ENCODE measurements at regions not wholly inside any gene's neighbourhood (a gene's known extent, or its start where the extent isn't known, plus 50 kb on each side); places are given as distances from the start of the nearest gene placed in this dataset.

DNA sequence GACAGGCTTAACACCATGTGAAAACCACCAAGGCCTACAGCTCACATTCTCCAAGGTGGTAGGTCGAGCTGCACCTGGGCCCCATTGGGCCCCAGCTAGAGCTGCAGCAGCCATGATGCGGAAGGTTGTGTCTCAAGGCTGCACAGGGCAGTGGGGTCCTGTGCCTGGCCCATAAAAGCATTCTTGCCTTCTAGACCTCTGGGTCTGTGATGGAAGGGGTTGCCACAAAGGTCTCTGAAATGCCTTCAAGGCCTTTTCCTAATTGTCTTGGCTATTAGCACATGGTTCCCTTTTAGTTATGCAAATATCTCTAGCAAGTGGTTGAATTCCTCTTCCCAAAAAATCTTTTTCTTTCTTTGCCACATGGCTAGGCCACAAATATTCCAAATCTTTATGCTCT is 52.5 kb upstream of the C11orf58 start:
- DNase-seq (ENCODE audit: low read depth) = no peak

DNA sequence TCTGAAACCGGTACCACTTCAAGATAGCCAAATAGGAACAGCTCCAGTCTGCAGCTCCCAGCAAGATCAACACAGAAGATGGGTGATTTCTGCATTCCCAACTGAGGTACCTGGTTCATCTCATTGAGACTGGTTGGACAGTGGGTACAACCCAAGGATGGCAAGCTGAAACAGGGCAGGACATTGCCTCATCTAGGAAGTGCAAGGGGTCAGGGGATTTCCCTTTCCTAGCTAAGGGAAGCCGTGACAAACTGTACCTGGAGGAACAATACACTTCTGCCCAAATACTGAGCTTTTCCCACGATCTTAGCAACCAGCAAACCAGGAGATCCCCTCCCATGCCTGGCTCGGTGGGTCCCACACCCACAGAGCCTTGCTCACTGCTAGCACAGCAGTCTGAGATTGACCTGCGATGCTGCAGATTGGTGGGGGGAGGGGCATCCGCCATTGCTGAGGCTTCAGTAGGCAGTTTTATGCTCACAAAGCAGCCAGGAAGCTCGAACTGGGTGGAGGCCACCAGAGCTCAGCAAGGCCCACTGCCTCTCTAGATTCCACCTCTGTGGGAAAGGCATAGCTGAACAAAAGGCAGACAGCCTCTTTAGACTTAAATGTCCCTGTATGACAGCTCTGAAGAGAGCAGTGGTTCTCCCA is 59.9 kb upstream of the C11orf58 start:
- DNase-seq (ENCODE audit: low read depth) = no peak

GRCh38 chr11:16669799-16670415 is 68.5 kb upstream of the C11orf58 start:
- no peak for DNase-seq (ENCODE audit: low read depth)

- no peak for DNase-seq (ENCODE audit: low read depth)
These were observed 105.9 kb upstream of the C11orf58 start for GRCh38 chr11:16632295-16633200.

GRCh38 chr11:16630651-16631050 is 107.8 kb upstream of the C11orf58 start:
- DNase-seq (ENCODE audit: low read depth) = no peak

DNA sequence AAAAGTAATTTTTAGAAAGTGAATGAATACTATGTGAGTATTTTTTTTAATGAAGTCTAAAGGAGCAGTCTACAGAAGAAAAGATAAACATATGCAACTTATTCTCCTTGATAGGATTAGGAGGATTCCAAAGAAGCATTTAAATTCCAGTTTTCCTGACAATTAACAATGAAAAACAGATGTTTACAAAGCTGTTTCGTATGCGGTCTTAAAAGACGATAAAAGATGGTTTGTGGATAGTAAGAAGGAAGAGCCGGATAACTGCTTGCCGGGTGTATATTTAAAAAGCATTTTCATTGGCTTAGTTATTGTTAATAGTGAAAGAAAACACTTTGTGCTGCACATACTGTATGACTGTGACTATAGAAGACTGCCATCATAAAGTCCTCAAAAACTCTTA is 120.0 kb upstream of the C11orf58 start:
- no peak for DNase-seq (ENCODE audit: low read depth)

DNA sequence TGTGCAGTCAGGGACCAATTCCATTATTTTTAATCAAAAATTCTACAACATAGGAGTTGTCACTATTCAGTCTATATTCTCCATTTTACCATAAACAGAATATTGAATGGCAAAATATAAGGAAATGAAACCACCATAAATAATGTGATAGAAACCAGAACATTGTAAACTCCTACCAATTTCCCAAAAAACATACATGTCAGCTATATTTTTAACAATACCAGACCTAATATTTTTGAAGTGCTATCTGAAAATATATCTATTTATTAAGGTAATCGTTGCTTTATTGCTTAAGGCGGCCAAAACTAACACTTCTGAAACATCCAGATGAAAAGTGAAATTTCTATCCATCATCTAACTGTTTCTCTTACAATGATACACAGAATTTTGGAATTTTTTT is 123.0 kb upstream of the C11orf58 start:
- DNase-seq (ENCODE audit: low read depth) = no peak

GRCh38 chr11:16613512-16614381 is 124.7 kb upstream of the C11orf58 start:
- DNase-seq (ENCODE audit: low read depth) = peak; percentile 44

DNA sequence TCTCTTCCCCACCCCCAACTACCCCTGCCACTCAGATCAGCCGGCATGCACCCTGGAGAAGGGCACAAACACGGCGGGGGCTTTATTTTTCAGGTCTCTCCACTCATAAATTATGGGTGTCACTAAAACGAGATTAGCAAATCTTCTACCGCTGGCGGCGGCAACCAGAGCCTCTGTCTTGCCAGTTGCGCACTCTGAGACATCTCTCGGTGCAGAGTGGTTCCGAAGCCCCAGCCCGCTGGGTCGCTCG is 125.3 kb upstream of the C11orf58 start:
- DNase-seq (ENCODE audit: low read depth) = no peak

GRCh38 chr11:16612566-16613261 is 125.7 kb upstream of the C11orf58 start:
- DNase-seq (ENCODE audit: low read depth) = no peak

DNA sequence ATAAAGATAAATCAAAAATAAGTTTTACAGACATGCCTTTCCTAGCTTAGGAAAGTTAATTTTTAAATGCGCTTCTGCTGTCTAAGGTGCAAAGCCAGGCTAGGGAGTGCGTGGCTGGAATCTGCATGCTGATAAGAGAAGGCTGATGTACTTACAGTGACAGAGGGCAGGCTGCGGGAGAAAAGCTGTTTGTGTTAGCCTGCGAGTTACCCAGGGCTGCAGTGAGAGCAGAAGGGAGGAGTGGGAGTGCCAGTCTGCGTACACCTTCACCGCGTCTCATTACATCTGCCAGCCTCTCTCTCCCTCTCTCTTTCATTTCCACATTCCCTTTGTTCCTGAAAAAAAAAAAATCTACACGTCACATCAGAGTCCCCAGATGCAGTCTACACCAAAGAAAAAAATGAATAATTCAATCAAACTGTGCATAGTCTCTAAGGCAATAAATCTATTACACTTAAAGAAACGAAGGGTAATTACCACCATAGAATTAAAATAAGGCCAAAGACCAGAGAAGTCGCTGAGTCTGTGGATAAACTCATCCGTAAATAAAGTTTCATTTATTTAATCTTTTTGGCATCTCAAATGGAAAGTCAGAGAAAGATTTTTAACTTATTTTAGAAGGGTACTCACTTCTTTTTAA is 126.4 kb upstream of the C11orf58 start:
- DNase-seq (ENCODE audit: low read depth) = no peak

GRCh38 chr11:16611401-16611921 is 127.0 kb upstream of the C11orf58 start:
- no peak for DNase-seq (ENCODE audit: low read depth)

DNA sequence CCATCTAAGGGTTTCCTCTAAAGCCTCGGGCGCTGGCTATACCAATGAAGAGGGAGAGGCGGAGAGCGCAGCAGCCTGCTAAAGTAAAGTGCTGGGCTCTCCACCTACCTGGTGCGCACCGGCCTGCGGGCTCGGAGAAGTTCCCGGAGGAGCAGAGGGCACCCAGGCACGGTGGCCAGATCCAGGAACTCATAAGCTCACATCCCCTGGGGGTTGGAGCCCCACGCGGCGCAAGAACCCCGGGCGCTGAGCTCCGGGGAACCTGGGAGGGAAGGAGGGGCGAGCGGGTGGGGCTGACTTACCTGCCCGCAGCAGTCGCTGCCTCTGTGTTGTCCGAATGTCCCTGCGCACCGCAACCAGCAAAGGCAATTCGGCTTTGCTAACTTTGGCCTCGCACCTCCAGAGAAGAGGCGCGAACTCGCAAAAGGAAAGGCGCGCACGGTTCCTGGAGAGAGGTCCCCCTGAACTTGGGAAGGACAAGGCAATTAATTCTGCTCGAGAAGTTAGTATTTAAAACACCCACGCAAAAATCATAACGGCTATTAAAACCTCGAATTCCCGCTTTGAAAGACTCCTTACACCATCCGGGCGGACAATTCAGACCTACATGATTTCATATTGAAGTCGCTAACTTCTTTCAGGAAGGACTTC is 127.6 kb upstream of the C11orf58 start:
- DNase-seq (ENCODE audit: low read depth) = no peak

GRCh38 chr11:16610213-16610737 is 128.2 kb upstream of the C11orf58 start:
- DNase-seq (ENCODE audit: low read depth) = no peak

DNA sequence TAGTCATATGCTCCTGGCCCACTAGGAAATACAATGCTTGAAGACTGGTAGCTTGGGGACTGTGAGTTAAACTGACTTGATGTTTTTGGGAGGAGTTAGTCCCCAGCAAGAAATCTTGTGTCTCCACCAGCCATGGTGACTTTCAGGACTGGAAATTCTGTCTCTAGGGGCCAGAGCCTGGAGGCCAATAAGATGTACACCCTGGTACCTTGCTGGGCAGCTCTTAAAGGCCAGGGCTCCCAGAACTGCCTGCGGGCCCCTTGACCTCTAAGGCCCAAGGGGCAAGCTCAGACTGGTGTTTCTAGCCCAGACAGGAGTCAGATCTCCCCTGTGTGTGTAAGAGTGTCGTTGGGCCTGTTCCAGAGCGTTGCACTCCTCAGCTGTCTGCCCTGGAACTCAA is 128.7 kb upstream of the C11orf58 start:
- DNase-seq (ENCODE audit: low read depth) = no peak

DNA sequence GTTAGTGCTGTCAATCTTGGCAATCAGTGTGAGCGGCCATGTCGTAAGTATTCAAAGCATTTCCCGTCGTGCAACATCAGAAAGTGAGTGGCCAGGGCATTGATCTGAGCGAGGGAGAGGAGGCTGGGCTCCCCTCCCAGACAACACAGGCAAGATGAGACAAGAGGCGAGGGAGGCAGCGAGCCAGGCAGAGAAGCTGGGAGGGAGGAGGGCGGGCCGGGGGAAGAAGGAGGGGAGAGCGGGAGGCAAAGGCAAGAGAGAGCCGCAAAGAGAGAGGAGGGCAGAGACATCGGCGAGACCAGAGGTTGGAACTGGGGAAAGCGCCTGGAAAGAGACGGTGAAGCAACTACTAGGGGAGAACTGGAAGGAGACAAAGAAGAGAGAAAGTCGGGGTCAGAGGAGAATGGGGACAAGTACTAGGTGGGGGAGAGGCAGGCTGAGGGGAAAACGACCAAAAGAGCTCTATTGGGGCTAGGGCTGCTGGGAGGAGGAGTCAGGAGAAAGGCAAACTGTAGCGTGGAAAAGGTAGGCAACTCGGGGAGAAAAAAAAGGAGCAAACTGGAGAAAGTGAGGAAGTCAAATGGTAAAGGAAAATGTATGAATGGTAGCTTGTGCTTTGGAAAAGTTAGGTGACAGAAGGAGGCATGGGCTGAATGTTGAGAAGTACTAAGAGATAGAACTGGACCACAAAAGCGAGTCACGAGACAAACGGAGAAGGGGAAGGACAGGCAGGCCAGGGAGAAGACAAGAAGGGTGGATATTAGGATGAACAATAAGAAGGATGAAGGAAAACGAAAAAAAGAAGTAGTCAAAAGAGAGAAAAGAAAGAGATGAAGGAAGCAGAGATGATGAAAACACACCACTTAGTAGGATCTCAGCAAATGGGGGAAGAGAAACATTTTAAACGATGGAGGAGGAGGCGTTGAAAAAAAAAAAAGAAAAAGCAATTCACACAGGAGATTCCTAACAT is 130.5 kb upstream of the C11orf58 start:
- DNase-seq (ENCODE audit: low read depth) = no peak

- no peak for DNase-seq (ENCODE audit: low read depth)
These were observed 131.4 kb upstream of the C11orf58 start for GRCh38 chr11:16606784-16607674.
